ENCODE measurements at regions not wholly inside any gene's neighbourhood (a gene's known extent, or its start where the extent isn't known, plus 50 kb on each side); places are given as distances from the start of the nearest gene placed in this dataset.

DNA sequence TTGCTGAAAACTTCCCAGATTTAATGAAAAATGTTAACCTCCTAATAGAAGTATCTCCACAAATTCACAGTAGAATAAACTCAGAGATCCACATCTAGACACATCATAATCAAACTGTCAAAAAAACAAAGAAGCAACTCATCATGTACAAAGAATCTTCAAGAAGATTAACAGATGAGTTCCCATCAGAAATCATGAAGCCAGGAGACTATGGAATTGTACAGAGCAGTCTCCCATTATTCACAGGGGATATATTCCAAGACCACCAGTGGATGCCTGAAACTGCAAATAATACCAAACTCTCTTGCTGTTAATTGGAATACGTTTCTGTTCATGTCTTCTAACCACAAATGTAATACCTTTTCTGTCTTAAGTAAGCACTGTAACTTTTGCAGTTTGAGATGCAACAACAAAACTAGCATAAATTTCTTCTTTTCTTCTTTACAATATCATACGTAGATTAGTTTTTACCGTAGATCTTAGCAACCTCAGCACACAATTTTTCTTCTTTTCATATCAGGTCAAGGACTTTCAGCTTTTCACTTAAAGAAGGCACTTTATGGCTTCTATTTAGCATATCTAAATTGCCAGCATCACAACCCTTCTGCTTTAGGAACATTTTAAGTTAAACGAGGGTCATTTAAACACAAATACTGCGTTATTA lies 70.3 kb upstream of the MIR17HG start (continued):
- TF ChIP-seq, protein P1, sequence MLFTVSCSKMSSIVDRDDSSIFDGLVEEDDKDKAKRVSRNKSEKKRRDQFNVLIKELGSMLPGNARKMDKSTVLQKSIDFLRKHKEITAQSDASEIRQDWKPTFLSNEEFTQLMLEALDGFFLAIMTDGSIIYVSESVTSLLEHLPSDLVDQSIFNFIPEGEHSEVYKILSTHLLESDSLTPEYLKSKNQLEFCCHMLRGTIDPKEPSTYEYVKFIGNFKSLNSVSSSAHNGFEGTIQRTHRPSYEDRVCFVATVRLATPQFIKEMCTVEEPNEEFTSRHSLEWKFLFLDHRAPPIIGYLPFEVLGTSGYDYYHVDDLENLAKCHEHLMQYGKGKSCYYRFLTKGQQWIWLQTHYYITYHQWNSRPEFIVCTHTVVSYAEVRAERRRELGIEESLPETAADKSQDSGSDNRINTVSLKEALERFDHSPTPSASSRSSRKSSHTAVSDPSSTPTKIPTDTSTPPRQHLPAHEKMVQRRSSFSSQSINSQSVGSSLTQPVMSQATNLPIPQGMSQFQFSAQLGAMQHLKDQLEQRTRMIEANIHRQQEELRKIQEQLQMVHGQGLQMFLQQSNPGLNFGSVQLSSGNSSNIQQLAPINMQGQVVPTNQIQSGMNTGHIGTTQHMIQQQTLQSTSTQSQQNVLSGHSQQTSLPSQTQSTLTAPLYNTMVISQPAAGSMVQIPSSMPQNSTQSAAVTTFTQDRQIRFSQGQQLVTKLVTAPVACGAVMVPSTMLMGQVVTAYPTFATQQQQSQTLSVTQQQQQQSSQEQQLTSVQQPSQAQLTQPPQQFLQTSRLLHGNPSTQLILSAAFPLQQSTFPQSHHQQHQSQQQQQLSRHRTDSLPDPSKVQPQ (CRISPR knock-in tag; IDR thresholded peaks at IDR 0.05; ENCODE audit: borderline replicate concordance): 0 out of 2 replicates have a peak, but pooled peaks have one; percentile 49

DNA sequence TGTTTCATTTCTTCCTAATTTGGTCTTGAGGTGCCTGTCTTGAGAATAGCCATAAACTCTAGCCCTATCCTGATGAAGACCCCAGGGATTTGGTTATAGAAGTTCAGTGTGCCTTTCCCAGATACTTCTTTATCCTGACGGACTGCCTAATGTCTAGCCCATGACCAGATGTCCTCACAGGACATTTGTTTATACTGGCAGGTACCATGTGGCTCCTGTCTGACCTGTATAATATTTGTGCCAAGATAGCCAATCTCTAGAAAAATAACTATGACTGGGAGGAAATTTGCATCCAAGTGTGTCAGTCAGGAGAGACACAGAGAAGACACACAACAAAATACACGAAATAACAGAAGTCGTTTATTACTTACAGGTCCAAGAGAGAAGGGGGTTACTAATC lies 69.2 kb upstream of the MIR17HG start:
- in situ Hi-C loops (cut with MboI): no loop called here
- no TSS peak for BruUV-seq (replicated peaks)
- CTCF ChIA-PET (ENCODE audit: low intra/inter-chr PET ratio): no interaction called here

More for the DNA sequence above, 69.2 kb upstream of the MIR17HG start:
- no peaks in the 10 kb centered on the region for H4K20me1 ChIP-seq (replicated peaks; ENCODE audit: control insufficient read depth, insufficient read depth, low read length)
- H3K27me3 ChIP-seq (ENCODE audit: control insufficient read depth in 2 of 2, insufficient read depth in 2 of 2, low read length in 2 of 2): no peaks in the 10 kb centered on the region
- H3K9ac ChIP-seq (ENCODE audit: insufficient read depth in 1 of 2, low read depth in 2 of 2, low read length in 2 of 2): no peak overlapping the region
- intact Hi-C loops (cut with micrococcal nuclease): loop anchor here (5.0 kb wide), 1 partner anchor 56 kb away; no protein-coding TSS in a partner anchor
- no peaks in the 10 kb centered on the region; the same call in 1 of the 2 replicates for H3K9me3 ChIP-seq (replicated peaks; ENCODE audit: control insufficient read depth, insufficient read depth, low read depth, low read length)
- TF ChIP-seq, protein P2, sequence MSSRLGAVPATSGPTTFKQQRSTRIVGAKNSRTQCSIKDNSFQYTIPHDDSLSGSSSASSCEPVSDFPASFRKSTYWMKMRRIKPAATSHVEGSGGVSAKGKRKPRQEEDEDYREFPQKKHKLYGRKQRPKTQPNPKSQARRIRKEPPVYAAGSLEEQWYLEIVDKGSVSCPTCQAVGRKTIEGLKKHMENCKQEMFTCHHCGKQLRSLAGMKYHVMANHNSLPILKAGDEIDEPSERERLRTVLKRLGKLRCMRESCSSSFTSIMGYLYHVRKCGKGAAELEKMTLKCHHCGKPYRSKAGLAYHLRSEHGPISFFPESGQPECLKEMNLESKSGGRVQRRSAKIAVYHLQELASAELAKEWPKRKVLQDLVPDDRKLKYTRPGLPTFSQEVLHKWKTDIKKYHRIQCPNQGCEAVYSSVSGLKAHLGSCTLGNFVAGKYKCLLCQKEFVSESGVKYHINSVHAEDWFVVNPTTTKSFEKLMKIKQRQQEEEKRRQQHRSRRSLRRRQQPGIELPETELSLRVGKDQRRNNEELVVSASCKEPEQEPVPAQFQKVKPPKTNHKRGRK (tag; IDR thresholded peaks at IDR 0.05): no peak
- TF ChIP-seq IRF2 (CRISPR knock-in tag; IDR thresholded peaks at IDR 0.05): 0 out of 2 replicates have a peak, but pooled peaks have one; percentile 10
- TF ChIP-seq, protein P3, sequence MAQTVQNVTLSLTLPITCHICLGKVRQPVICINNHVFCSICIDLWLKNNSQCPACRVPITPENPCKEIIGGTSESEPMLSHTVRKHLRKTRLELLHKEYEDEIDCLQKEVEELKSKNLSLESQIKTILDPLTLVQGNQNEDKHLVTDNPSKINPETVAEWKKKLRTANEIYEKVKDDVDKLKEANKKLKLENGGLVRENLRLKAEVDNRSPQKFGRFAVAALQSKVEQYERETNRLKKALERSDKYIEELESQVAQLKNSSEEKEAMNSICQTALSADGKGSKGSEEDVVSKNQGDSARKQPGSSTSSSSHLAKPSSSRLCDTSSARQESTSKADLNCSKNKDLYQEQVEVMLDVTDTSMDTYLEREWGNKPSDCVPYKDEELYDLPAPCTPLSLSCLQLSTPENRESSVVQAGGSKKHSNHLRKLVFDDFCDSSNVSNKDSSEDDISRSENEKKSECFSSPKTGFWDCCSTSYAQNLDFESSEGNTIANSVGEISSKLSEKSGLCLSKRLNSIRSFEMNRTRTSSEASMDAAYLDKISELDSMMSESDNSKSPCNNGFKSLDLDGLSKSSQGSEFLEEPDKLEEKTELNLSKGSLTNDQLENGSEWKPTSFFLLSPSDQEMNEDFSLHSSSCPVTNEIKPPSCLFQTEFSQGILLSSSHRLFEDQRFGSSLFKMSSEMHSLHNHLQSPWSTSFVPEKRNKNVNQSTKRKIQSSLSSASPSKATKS (CRISPR knock-in tag; IDR thresholded peaks at IDR 0.05): 0 out of 2 replicates have a peak, but pooled peaks have one; percentile 31
- no peak for TF ChIP-seq ETV5 (CRISPR knock-in tag; IDR thresholded peaks at IDR 0.05; ENCODE audit: low read depth)
- TF ChIP-seq SMARCA5 (IDR thresholded peaks at IDR 0.05): no peak
- TF ChIP-seq SLC30A9 (CRISPR knock-in tag; IDR thresholded peaks at IDR 0.05): no peak
- TF ChIP-seq GATAD2B (IDR thresholded peaks at IDR 0.05; ENCODE audit: borderline replicate concordance): no peak
- H3K9me1 ChIP-seq (ENCODE audit: control insufficient read depth, insufficient read depth, low read length): no peaks in the 10 kb centered on the region
- no peaks in the 10 kb centered on the region for H3K4me1 ChIP-seq (replicated peaks in 1 of 2; ENCODE audit: control insufficient read depth in 2 of 2, insufficient read depth in 2 of 2, low read length in 2 of 2)
- H3K4me3 ChIP-seq: no peak overlapping the region
- ATAC-seq (no peak), DNase-seq (ENCODE audit: extremely low read depth in 1 of 4, low spot score in 3 of 4) (no peak), FAIRE-seq (no peak)
- no peak overlapping the region for H3K27ac ChIP-seq (ENCODE audit: extremely low read depth, low read depth, low read length)
- H3K36me3 ChIP-seq (ENCODE audit: control insufficient read depth, insufficient read depth, low read length): no peaks in the 10 kb centered on the region
- WGBS (ENCODE audit: insufficient coverage, low coverage, missing lambda C conversion rate): 0% methylated on average over 3 of the region's 3 CpGs
- no peak overlapping the region for H3K4me2 ChIP-seq (ENCODE audit: insufficient read depth, low read length)
- no peak overlapping the region for H2AFZ ChIP-seq (ENCODE audit: low read depth, low read length)
- H3K79me2 ChIP-seq (ENCODE audit: control insufficient read depth, insufficient read depth, low read length): no peaks in the 10 kb centered on the region
- POLR2A ChIA-PET: no interaction called here

Measured in K562 (cell line).